Ishikawa (cell line): ENCODE measurements at regions not wholly inside any gene's neighbourhood (a gene's known extent, or its start where the extent isn't known, plus 50 kb on each side); places are given as distances from the start of the nearest gene placed in this dataset.

Experiments used
- CEBPB ChIP-seq: IDR thresholded peaks from 2 replicates; pipeline ENCODE4 v1.6.1; 2012
- CREB1 ChIP-seq: IDR thresholded peaks from 2 replicates; pipeline ENCODE4 v1.6.1; 2012; ENCODE audit warnings: low read depth
- EGR1 ChIP-seq: IDR thresholded peaks from 2 replicates; pipeline ENCODE4 v1.6.1; 2012
- EP300 ChIP-seq: IDR thresholded peaks from 2 replicates; pipeline ENCODE4 v1.6.1; 2012; ENCODE audit warnings: borderline replicate concordance
- FOXM1 ChIP-seq: IDR thresholded peaks from 2 replicates; pipeline ENCODE4 v1.6.1; 2012; ENCODE audit warnings: low read depth, borderline replicate concordance
- MAX ChIP-seq: IDR thresholded peaks from 2 replicates; pipeline ENCODE4 v1.6.1; 2012
- REST ChIP-seq: IDR thresholded peaks from 2 replicates; pipeline ENCODE4 v1.6.1; 2012; ENCODE audit warnings: low read depth, mild to moderate bottlenecking
- TAF1 ChIP-seq: IDR thresholded peaks from 2 replicates; pipeline ENCODE4 v1.6.1; 2012; ENCODE audit warnings: low read depth, mild to moderate bottlenecking
- TEAD4 ChIP-seq: IDR thresholded peaks from 2 replicates; pipeline ENCODE4 v1.6.1; 2012
- YY1 ChIP-seq: IDR thresholded peaks from 2 replicates; pipeline ENCODE4 v1.6.1; 2012; ENCODE audit warnings: low read depth

GRCh38 chr6:51386347-51386836 is 567.7 kb downstream of the TFAP2B start:
- no peak for TF ChIP-seq TEAD4
- TF ChIP-seq EGR1, result no peak
- TF ChIP-seq EP300, result no peak
- TF ChIP-seq REST, result no peak
- no peak for TF ChIP-seq CEBPB
- no peak for TF ChIP-seq CREB1
- TF ChIP-seq YY1, result no peak
- TF ChIP-seq TAF1, result no peak
- TF ChIP-seq FOXM1, result no peak
- no peak for TF ChIP-seq MAX
